ENCODE measurements at regions not wholly inside any gene's neighbourhood (a gene's known extent, or its start where the extent isn't known, plus 50 kb on each side); places are given as distances from the start of the nearest gene placed in this dataset.

- TF ChIP-seq, protein P1, sequence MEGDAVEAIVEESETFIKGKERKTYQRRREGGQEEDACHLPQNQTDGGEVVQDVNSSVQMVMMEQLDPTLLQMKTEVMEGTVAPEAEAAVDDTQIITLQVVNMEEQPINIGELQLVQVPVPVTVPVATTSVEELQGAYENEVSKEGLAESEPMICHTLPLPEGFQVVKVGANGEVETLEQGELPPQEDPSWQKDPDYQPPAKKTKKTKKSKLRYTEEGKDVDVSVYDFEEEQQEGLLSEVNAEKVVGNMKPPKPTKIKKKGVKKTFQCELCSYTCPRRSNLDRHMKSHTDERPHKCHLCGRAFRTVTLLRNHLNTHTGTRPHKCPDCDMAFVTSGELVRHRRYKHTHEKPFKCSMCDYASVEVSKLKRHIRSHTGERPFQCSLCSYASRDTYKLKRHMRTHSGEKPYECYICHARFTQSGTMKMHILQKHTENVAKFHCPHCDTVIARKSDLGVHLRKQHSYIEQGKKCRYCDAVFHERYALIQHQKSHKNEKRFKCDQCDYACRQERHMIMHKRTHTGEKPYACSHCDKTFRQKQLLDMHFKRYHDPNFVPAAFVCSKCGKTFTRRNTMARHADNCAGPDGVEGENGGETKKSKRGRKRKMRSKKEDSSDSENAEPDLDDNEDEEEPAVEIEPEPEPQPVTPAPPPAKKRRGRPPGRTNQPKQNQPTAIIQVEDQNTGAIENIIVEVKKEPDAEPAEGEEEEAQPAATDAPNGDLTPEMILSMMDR (IDR thresholded peaks at IDR 0.05; ENCODE audit: low read length), result no peak
- TF ChIP-seq EZH2 (IDR thresholded peaks at IDR 0.05; ENCODE audit: borderline replicate concordance, low read length), result no peak
Measured at GRCh38 chr1:80917826-80918225, 882.9 kb upstream of the ADGRL2 start.
